Medulla oblongata (tissue), 1 donor: ENCODE measurements at regions not wholly inside any gene's neighbourhood (a gene's known extent, or its start where the extent isn't known, plus 50 kb on each side); places are given as distances from the start of the nearest gene placed in this dataset.
"Not testable (repeated sequence)": the region's sequence is repeated elsewhere in the genome, so short reads cannot be mapped to it uniquely, and the experiment has no call there.

Experiments
- DNase-seq: peaks from one replicate; pipeline ENCODE4 v3.0.0-alpha.2; 2015; ENCODE audit errors: extremely low spot score

GRCh38 chr5:145110181-145110580, 725.0 kb downstream of the PRELID2 start:
- DNase-seq, result no peak

- no peak for DNase-seq
Observed at GRCh38 chr5:145105384-145105783, 729.8 kb downstream of the PRELID2 start.

DNA sequence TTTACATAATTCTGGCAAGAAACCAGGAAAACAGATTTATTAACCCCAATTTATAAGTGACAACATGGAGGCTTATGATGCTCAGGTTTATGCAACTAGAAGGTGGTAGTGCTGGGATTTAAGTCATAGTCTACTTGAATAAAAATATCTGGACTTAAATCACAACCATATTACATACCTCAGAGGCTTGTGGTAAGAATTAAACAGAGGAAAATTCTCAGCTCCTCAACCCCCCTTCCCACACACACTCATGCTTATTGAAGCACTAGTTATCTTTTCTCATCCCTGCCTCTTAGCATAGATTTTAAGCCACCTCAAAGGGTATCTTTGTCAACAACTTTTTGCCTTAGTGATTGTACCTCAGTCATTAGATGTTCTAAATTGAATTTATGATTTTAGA, 731.0 kb downstream of the PRELID2 start:
- DNase-seq, result no peak

DNA sequence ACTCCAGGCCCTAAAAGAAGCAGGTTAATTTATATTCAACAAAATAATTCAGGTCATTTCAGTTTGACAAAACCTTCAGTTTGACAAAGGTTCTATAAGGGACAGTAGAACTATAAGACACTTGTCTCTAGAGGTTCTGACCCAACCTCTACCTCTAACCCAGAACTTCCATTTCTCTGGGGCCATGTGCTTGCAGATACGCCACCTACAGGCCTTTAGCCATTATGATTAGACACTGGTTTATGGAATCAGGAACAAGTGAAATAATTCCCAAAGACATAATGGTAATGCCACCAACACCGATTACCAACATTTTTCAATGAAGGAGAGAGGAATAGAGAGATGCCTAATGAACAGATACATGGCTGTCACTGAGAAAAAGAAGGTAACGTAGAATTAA, 733.9 kb downstream of the PRELID2 start:
- no peak for DNase-seq

DNA sequence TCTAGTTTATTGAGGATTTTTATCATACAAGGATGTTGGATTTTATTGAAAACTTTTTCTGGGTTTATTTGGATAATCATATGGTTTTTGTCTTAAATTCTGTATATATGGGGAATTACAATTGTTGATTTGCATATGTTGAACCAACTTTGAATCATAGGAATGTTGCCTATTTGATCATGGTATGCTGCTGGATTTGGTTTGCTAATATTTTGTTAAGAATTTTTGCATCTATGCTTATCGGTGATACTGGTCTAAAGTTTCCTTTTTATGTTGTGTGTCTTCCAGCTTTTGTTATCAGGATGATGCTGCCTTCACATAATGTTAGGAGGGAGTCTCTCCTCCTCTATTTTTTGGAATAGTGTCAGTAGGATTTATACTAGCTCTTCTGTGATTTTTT, 745.0 kb downstream of the PRELID2 start:
- DNase-seq, result no peak

GRCh38 chr5:145084834-145085233, 750.3 kb downstream of the PRELID2 start:
- DNase-seq, result no peak

DNA sequence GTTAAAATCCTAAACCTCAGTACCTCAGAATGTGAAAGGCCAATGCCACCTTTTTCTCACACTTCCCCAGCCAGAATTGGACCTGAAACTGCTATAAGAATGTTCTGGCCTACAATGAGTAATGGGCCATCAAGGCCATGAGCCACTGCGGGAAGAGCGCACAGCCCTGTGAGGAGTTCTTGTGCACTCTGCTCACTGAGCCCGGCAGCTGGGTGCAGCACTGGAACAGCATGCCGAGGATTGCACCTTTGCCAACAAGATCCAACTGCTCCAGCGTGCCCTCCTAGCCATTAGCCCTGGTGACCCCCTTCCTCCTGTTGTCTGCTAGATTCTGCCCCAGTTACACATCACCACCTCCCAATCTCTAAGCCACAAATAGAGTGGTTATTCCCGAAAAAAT, 758.1 kb downstream of the PRELID2 start:
- no peak for DNase-seq

DNA sequence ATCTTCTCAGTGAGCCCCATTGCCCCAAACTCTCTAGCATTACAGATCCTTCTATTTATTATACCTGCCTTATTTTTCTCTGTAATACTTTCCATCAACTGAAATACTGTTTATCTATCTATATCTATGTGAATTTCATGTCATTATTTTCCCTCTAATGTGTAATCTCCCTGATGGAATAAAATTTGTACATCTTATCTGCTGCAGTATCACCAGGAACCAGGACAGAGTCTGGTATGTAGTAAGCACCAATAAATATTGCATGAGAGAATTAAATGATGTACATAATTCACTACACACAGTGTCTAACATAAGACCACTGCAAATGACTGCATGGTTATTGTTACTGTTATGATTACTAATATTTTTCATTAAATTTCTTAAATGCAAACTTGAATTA, 759.1 kb downstream of the PRELID2 start:
- DNase-seq, result no peak

DNA sequence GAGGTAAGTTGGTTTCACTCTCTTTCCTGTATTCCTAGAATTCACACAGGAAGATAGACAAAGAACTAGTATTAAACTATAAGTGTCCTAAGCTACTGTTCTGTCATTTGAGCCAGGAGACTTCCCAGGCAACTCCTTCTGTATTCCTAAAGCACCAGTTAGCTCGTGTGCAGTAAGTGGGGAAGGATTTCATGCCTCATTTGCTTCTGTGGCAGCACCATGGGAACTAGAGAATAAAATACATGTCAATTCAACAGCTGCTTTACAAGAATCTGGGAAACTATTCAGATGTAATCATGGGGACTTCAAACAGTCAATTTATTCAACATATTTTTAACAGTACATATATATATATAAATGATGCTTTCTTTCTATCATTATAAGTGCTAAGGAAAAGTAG, 762.3 kb downstream of the PRELID2 start:
- DNase-seq, result no peak

DNA sequence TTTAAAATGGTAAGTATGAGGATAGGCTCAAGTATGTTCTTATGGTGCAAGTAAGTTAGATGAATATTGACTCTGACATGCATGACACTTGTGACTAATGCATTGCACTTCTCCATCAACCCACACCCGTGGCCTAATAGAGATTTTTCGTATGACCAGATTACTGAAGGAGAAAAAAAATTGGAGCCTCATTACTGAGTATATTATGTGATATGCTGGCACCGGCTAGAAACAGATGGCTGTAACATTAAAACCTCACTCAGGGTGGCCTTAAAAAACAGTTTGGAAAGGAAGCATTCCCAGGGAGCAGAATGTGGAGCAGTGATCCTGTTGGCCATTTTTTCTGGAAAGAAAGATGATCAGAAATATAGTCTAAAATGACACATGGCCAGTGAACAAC, 766.4 kb downstream of the PRELID2 start:
- no peak for DNase-seq

DNA sequence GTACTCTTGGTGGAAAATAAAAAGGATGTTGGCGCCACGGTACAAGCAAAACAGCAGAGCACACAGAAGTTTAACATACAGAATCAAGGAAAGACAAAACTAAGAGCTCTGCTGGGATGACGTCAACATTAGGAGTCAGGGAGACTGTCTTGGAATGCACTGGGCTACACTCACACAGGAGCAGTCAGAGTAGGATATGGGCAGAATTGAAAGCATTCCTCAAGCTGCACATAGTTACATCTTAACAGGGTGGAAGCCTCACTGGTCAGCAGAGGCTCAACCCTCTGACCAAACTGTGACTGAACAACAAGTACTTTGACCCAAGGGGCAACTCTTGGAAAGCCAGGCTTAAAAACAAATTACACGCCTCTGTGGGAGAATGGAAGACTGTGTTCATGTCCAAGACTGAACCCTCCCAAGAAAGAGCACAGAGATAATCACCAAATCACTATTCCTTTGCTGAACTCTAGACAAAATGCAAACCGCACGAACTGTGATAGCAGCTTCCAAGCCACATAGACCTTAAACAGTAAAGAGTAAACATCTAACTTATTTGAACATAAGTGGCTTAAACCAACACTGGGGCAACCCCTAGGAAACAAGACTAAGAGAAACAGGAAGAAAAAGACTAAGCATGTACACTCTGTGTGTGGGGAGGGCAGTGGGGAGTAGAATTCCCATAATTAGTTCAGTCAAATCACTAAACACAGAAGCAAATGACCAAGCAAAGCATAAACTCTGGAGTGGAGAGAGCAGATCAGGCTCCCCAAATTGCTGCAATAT, 772.7 kb downstream of the PRELID2 start:
- DNase-seq, result no peak

GRCh38 chr5:145056800-145057199, 778.3 kb downstream of the PRELID2 start:
- DNase-seq, result no peak

DNA sequence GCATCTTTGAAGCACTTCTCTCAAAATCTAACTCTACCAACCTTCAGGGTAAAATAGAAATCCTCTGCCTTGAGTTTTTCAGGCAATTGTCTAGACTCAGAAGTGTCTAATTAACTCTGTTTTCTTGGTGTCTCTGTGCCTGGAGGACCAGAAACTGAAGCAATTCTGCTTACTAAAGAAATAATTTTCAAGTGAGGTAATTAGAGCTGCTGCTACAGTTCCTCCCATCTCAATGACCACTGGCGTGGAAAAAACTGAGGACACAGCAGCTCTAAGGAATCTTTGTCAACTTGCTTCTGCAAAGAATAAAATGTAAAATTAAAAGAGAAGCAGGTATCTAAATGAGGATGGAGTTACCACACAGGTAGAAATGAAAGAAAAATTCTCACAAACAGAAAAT, 785.0 kb downstream of the PRELID2 start:
- DNase-seq, result no peak

DNA sequence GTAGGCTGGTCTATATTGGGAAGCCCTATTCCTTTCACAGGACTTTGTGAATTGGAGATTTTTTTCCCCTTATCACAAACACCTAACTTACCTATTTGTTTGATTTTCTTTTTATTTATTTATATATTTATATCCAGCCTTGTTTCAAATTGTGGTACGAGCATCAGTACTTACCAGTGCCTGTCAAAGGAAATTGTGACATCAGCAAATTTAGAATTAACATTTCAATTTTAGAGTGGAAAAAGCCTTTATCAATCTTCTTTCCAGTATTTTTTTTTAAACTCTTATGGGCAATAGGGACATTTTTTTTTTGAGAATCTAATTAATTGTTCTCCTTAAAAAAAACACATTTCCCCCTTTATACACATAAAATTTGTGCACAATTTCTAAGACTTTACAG, 790.2 kb downstream of the PRELID2 start:
- DNase-seq, result no peak

GRCh38 chr5:145028626-145029025, 806.5 kb downstream of the PRELID2 start:
- DNase-seq, result no peak

- DNase-seq, result peak; percentile 8
Observed at GRCh38 chr5:145027286-145027685, 807.9 kb downstream of the PRELID2 start.

DNA sequence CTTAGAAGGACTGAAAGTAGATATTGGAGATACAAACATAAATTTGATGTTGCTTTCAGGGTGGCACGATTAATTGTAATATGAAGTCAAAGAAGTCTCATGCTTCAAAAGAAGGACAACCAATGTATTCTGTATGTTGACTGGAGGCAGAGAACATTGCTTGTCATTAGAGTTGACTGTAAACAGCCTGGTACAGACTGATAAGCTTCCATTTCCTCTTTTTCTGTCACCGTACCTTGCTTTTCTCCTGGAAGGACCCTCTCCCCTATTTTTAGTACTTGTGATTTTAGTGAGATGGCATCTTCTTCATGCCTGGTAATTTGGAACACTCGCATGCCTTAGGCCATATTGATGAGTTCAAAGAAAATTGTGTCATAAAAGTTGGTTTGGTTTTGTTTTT, 809.4 kb downstream of the PRELID2 start:
- no peak for DNase-seq

DNA sequence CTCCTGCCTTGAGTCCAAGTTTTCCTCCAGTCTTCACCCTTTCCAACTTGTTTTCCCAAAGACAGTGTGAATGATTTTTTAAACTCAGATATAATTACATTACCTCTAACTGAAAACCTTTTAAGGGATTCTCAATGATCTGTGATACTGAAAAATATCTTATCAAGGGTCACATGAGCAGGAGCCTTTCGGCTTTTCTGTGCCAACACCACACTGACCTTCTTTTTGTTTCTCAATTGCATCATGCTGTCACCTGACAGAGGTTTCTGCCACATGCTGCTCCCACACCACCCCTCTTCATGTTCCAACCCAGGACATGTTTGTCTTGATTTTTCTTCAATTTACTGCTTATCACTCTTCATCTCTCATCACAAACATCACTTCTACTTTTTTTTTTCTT, 820.0 kb downstream of the PRELID2 start:
- DNase-seq, result no peak

DNA sequence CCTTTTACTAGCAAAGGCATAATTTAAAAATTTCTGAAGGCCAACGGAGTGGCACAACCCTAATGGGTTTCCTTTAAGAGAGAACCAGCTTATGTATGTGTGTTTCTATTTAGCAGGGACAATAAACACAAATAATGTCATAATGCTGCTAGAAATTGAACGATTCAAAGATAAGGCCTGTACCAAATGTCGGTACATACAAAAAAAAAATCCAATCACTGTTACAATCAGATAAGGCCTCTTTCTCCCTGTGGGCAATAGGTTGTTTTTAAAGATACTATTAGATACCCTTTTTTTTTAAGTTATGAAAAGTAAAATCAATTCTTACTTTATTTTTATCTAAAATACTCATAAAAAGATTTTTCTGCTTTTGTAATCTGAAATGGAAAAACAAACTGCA, 821.0 kb downstream of the PRELID2 start:
- DNase-seq, result no peak

DNA sequence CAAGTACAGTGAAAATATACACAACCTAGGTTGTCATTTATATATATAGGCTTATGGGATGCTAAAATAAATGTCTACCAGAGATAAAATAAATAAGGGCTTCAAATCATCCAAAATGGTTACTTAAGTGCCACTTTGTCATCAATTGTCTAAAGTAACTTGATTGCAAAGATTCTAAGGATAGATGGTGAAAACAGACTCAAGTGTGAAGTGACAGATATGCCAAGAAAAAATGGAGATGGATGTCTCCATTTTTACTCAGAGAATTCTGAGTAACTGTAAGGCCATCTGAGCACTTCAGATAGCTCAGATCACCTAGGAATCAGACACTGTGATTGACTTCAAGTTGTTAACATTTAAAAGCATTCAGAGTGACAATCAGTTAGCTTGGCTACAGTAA, 824.3 kb downstream of the PRELID2 start:
- DNase-seq, result no peak

GRCh38 chr5:145008876-145009530, 826.1 kb downstream of the PRELID2 start:
- no peak for DNase-seq

- DNase-seq, result not testable (repeated sequence)
Observed at GRCh38 chr5:144994356-144994755, 823.7 kb downstream of the KCTD16 start.

DNA sequence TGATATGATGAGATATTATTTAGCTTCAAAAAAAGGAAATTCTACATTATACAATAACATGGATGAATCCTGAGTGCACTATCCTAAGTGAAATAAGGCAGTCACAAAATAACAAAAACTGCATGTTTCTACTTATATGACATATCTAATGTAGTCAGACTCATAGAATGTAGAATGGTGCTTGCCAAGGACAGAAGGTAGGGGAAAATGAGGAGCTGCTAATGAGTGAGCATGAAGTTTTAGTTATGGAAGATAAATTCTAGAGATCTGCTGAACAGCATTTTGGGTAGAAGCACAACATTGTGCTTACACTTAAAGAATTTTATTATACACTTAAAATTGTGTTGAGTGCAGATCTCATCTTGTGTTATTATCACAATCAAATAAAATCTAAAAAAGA, 812.4 kb downstream of the KCTD16 start:
- DNase-seq, result no peak
